H1 (cell line): ENCODE measurements at regions not wholly inside any gene's neighbourhood (a gene's known extent, or its start where the extent isn't known, plus 50 kb on each side); places are given as distances from the start of the nearest gene placed in this dataset.
A peak's percentile ranks its signal among the peaks of the same experiment; 100 is the strongest.

Source experiments
- CTCF ChIA-PET: fragments of 300-600 bp; sonication (Branson Sonifier 250); formaldehyde crosslinking; loops from one replicate; lab custom pipeline; 2021; ENCODE audit not compliant: partially characterized antibody; lab: Charles Lee
- POLR2A ChIA-PET: fragments of 300-600 bp; sonication (Branson Sonifier 250); formaldehyde crosslinking; loops from one replicate; lab custom pipeline; 2021; ENCODE audit warnings: inconsistent platforms; ENCODE audit not compliant: partially characterized antibody; lab: Charles Lee
- DNase-seq, 2 experiments: peaks; one replicate each; pipeline versions ENCODE4 v3.0.0 to v3.0.0-alpha.2; 2010 to 2022; ENCODE audit warnings: low spot score in 2 of 2, low read depth in 1 of 2, mixed read lengths in 1 of 2
- FAIRE-seq: peaks from 2 replicates; lab custom pipeline; 2011; peaks lifted over from hg19 to GRCh38; lab: Jason Lieb, UNC
- H2AFZ ChIP-seq: 2 replicates; pipeline ENCODE4 v1.8.1; 2012; ENCODE audit warnings: low read length, inconsistent platforms
- H2AK5ac ChIP-seq: 2 replicates; pipeline ENCODE4 v1.6.1; 2013; ENCODE audit warnings: low read depth, low read length
- H2BK120ac ChIP-seq: replicated peaks from 2 replicates; pipeline ENCODE3; 2013; ENCODE audit warnings: low read depth, low read length, inconsistent platforms
- H2BK12ac ChIP-seq: 2 replicates; pipeline ENCODE4 v1.6.1; 2013; ENCODE audit warnings: low read depth, low read length
- H2BK15ac ChIP-seq: 2 replicates; pipeline ENCODE4 v1.6.1; 2013; ENCODE audit warnings: low read length
- H2BK20ac ChIP-seq: 2 replicates; pipeline ENCODE4 v1.6.1; 2013; ENCODE audit warnings: low read length
- H2BK5ac ChIP-seq: 2 replicates; pipeline ENCODE4 v1.6.1; 2013; ENCODE audit warnings: low read depth, low read length
- H3K14ac ChIP-seq: 2 replicates; pipeline ENCODE4 v1.6.1; 2013; ENCODE audit warnings: inconsistent platforms; ENCODE audit not compliant: insufficient read length
- H3K18ac ChIP-seq: 2 replicates; pipeline ENCODE4 v1.6.1; 2013; ENCODE audit warnings: low read length; ENCODE audit errors: extremely low read depth
- H3K23ac ChIP-seq: 2 replicates; pipeline ENCODE4 v1.6.1; 2013; ENCODE audit warnings: inconsistent platforms; ENCODE audit not compliant: insufficient read length
- H3K23me2 ChIP-seq: 2 replicates; pipeline ENCODE4 v1.6.1; 2013; ENCODE audit warnings: low read depth, low read length
- H3K27ac ChIP-seq: 2 replicates; pipeline ENCODE4 v1.6.1; 2011; ENCODE audit warnings: low read depth, low read length, inconsistent platforms
- H3K27me3 ChIP-seq, 4 experiments: replicated peaks in 1 of 4; 1 replicate in 1 of 4; 2 replicates in 3 of 4; pipeline versions ENCODE4 v1.6.1 to v1.8.1; 2011 to 2013; ENCODE audit warnings: low read length in 3 of 4, mild to moderate bottlenecking in 3 of 4, inconsistent platforms in 2 of 4, mixed read lengths in 2 of 4, moderate library complexity in 1 of 4; ENCODE audit not compliant: control insufficient read depth in 3 of 4, insufficient read depth in 3 of 4; ENCODE audit errors: extremely low read depth in 1 of 4
- H3K36me3 ChIP-seq, 4 experiments: 2 replicates each; pipeline versions ENCODE4 v1.6.1 to v1.8.1; 2011 to 2013; ENCODE audit warnings: mild to moderate bottlenecking in 4 of 4, low read length in 3 of 4, moderate library complexity in 2 of 4, control low read depth in 1 of 4, inconsistent platforms in 1 of 4; ENCODE audit not compliant: insufficient read depth in 4 of 4, control insufficient read depth in 2 of 4
- H3K4ac ChIP-seq: replicated peaks from 2 replicates; pipeline ENCODE3; 2013; ENCODE audit warnings: low read length, low read depth, mixed read lengths, inconsistent platforms; ENCODE audit not compliant: insufficient read length
- H3K4me1 ChIP-seq, 4 experiments: replicated peaks in 1 of 4; 1 replicate in 1 of 4; 2 replicates in 3 of 4; pipeline versions ENCODE4 v1.6.1 to v1.8.1; 2011 to 2013; ENCODE audit warnings: low read length in 3 of 4, inconsistent platforms in 2 of 4, mixed read lengths in 1 of 4; ENCODE audit not compliant: insufficient read depth in 4 of 4, control insufficient read depth in 3 of 4
- H3K4me2 ChIP-seq, 2 experiments: 2 replicates each; pipeline versions ENCODE4 v1.6.1 to v1.8.1; 2011 to 2013; ENCODE audit warnings: low read depth in 2 of 2, low read length in 2 of 2, control low read depth in 1 of 2, inconsistent platforms in 1 of 2, mild to moderate bottlenecking in 1 of 2; ENCODE audit not compliant: insufficient read depth in 1 of 2
- H3K4me3 ChIP-seq, 4 experiments: fragments of 200-600, 300-600 bp in 1 of 4; sonication (generic), shearing (Covaris generic), sonication (Bioruptor Twin) in 1 of 4; 2 replicates each; pipeline versions ENCODE4 v1.5.1 to v1.8.1; 2011 to 2016; ENCODE audit warnings: low read length in 4 of 4, low read depth in 3 of 4, control low read depth in 2 of 4, inconsistent platforms in 2 of 4, mild to moderate bottlenecking in 2 of 4, mixed read lengths in 1 of 4, moderate library complexity in 1 of 4; ENCODE audit not compliant: insufficient read depth in 2 of 4; ENCODE audit errors: extremely low read depth in 1 of 4
- H3K56ac ChIP-seq: replicated peaks from 2 replicates; pipeline ENCODE3; 2013; ENCODE audit warnings: low read depth, mild to moderate bottlenecking, mixed read lengths, low read length, inconsistent platforms; ENCODE audit not compliant: insufficient read length
- H3K79me1 ChIP-seq: 2 replicates; pipeline ENCODE4 v1.6.1; 2013; ENCODE audit warnings: low read depth, low read length, control low read depth
- H3K79me2 ChIP-seq, 2 experiments: 2 replicates each; pipeline versions ENCODE4 v1.6.1 to v1.8.1; 2012 to 2013; ENCODE audit warnings: low read length in 2 of 2, mild to moderate bottlenecking in 2 of 2, inconsistent platforms in 1 of 2; ENCODE audit not compliant: insufficient read depth in 2 of 2, control insufficient read depth in 1 of 2
- H3K9ac ChIP-seq, 4 experiments: replicated peaks in 1 of 4; 1 replicate in 1 of 4; 2 replicates in 3 of 4; pipeline versions ENCODE4 v1.6.1 to v1.8.1; 2011 to 2013; ENCODE audit warnings: low read depth in 3 of 4, low read length in 3 of 4, control low read depth in 2 of 4, mild to moderate bottlenecking in 2 of 4, moderate library complexity in 2 of 4, inconsistent platforms in 1 of 4; ENCODE audit errors: extremely low read depth in 1 of 4
- H3K9me3 ChIP-seq, 2 experiments: 2 replicates each; pipeline versions ENCODE4 v1.6.1 to v1.8.1; 2012 to 2013; ENCODE audit warnings: mild to moderate bottlenecking in 2 of 2, moderate library complexity in 2 of 2, control low read depth in 1 of 2, inconsistent platforms in 1 of 2, low read depth in 1 of 2, low read length in 1 of 2, mixed read lengths in 1 of 2; ENCODE audit not compliant: insufficient read depth in 2 of 2
- H4K20me1 ChIP-seq, 2 experiments: replicated peaks in 1 of 2; 2 replicates each; pipeline versions ENCODE3 to v1.8.1; 2011 to 2013; ENCODE audit warnings: inconsistent platforms in 2 of 2, low read length in 2 of 2, mild to moderate bottlenecking in 1 of 2; ENCODE audit not compliant: insufficient read depth in 2 of 2, control insufficient read depth in 1 of 2
- H4K5ac ChIP-seq: 2 replicates; pipeline ENCODE4 v1.6.1; 2013; ENCODE audit warnings: low read length, low read depth, mixed read lengths, inconsistent platforms; ENCODE audit not compliant: insufficient read length
- H4K8ac ChIP-seq: 2 replicates; pipeline ENCODE4 v1.8.0; 2013; ENCODE audit warnings: mild to moderate bottlenecking, moderate library complexity, low read length, inconsistent platforms; ENCODE audit not compliant: insufficient read depth; ENCODE audit errors: extremely low read depth
- H4K91ac ChIP-seq: replicated peaks from 2 replicates; pipeline ENCODE3; 2013; ENCODE audit warnings: low read length, mixed read lengths, inconsistent platforms; ENCODE audit not compliant: insufficient read length
- BACH1 ChIP-seq: IDR thresholded peaks from 2 replicates; pipeline ENCODE4 v1.6.1; 2012; ENCODE audit warnings: low read length, improper control_type of control experiment
- CBX5 ChIP-seq: fragments of 300-800, 300-1000 bp; sonication (generic); IDR thresholded peaks from 2 replicates; pipeline ENCODE4 v1.7.1; 2016; ENCODE audit warnings: antibody characterized with exemption, low read length, low read depth
- CHD2 ChIP-seq: IDR thresholded peaks from 2 replicates; pipeline ENCODE4 v1.6.1; 2012; ENCODE audit warnings: low read length, improper control_type of control experiment
- CTBP2 ChIP-seq: IDR thresholded peaks from 2 replicates; pipeline ENCODE4 v1.7.0; 2011; ENCODE audit warnings: borderline replicate concordance, mild to moderate bottlenecking, moderate library complexity, mixed read lengths, low read length; ENCODE audit not compliant: insufficient read depth, insufficient read length
- EZH2 ChIP-seq: fragments of 200-600 bp; sonication (generic); IDR thresholded peaks from 2 replicates; pipeline ENCODE4 v1.7.1; 2012; ENCODE audit warnings: low read depth, mild to moderate bottlenecking, moderate library complexity, low read length, inconsistent platforms; ENCODE audit not compliant: severe bottlenecking
- FOSL1 ChIP-seq: IDR thresholded peaks from 2 replicates; pipeline ENCODE4 v1.6.1; 2011; ENCODE audit warnings: mild to moderate bottlenecking, low read depth, low read length, moderate library complexity; ENCODE audit not compliant: insufficient read depth
- KDM4A ChIP-seq: IDR thresholded peaks from one replicate; pipeline ENCODE4 v1.7.1; 2012; ENCODE audit warnings: low read depth, mild to moderate bottlenecking, moderate library complexity, low read length, inconsistent platforms; ENCODE audit not compliant: severe bottlenecking
- PHF8 ChIP-seq: fragments of 200-600 bp; sonication (generic); conservative IDR thresholded peaks from 2 replicates; pipeline ENCODE4 v1.7.1; 2012; ENCODE audit warnings: low read depth, mild to moderate bottlenecking, inconsistent platforms, low read length, moderate library complexity
- RAD21 ChIP-seq, 2 experiments: IDR thresholded peaks in 1 of 2; conservative IDR thresholded peaks in 1 of 2; 2 replicates each; pipeline ENCODE4 v1.6.1; 2011; ENCODE audit warnings: low read depth in 2 of 2, low read length in 2 of 2, improper control_type of control experiment in 1 of 2, inconsistent platforms in 1 of 2, mild to moderate bottlenecking in 1 of 2, moderate library complexity in 1 of 2
- SP2 ChIP-seq: IDR thresholded peaks from 2 replicates; pipeline ENCODE4 v1.6.1; 2012; ENCODE audit warnings: mild to moderate bottlenecking, low read length, inconsistent platforms
- USF2 ChIP-seq: IDR thresholded peaks from 2 replicates; pipeline ENCODE4 v1.6.1; 2011; ENCODE audit warnings: low read length, improper control_type of control experiment
- WGBS, 2 experiments: shearing (Covaris generic) in 1 of 2; methylation state at CpG; one replicate each; pipeline versions ENCODE4 v1.1.6 to v1.1.7; 2013 to 2015; ENCODE audit warnings: low lambda C conversion rate in 2 of 2, mixed read lengths in 2 of 2, inconsistent platforms in 1 of 2, low coverage in 1 of 2, missing lambda C conversion rate in 1 of 2; ENCODE audit not compliant: insufficient replicate concordance in 2 of 2, insufficient coverage in 1 of 2, insufficient read length in 1 of 2; ENCODE audit errors: extremely low coverage in 1 of 2, missing lambda C conversion rate in 1 of 2; 5-methylcytosine and 5-hydroxymethylcytosine counted together

- TF ChIP-seq SP2 (no peak), FOSL1 (no peak), USF2 (no peak), BACH1 (no peak), RAD21 (IDR thresholded peaks at IDR 0.05 in 1 of 2, conservative IDR thresholded peaks at IDR 0.05 in 1 of 2; ENCODE audit: low read depth in 2 of 2, low read length in 2 of 2) (no peak), CHD2 (no peak), EZH2 (no peak), CTBP2 (no peak), KDM4A (no peak), PHF8 (no peak), CBX5 (no peak)
- H2BK15ac ChIP-seq, result no peak overlapping the region
- peaks cover 0 to 2% of the 10 kb centered on the region in 2 experiments; a peak in 1 of 4 replicates for H3K9me3 ChIP-seq
- peak overlapping the region; percentile 73; the same call in 1 of the 2 replicates for H4K8ac ChIP-seq
- FAIRE-seq (no peak), DNase-seq (no peak)
- H2AK5ac ChIP-seq, result no peak overlapping the region
- H3K27ac ChIP-seq, result no peak overlapping the region
- no peak overlapping the region for H3K4me2 ChIP-seq
- H2BK5ac ChIP-seq, result no peak overlapping the region
- no peak overlapping the region for H2BK20ac ChIP-seq
- ChIA-PET CTCF (interaction anchor here (0.9 to 1.4 kb wide), 2 partner anchors 117 to 148 kb away, joined by 3 to 4 read pairs; no protein-coding TSS in a partner anchor), POLR2A (no interaction called here)
- H3K4ac ChIP-seq, result no peak overlapping the region
- no peaks in the 10 kb centered on the region; a peak in 1 of 7 replicates for H3K27me3 ChIP-seq
- no peak overlapping the region for H2AFZ ChIP-seq
- H3K23ac ChIP-seq, result no peak overlapping the region
- WGBS, 2 experiments, result 91% methylated on average over 10 of the region's 10 CpGs; no CpG with 5 or more reads in 1 of the 2 experiments
- no peak overlapping the region for H2BK120ac ChIP-seq
- no peak overlapping the region for H3K56ac ChIP-seq
- H4K5ac ChIP-seq, result no peak overlapping the region
- H3K4me1 ChIP-seq, result peaks cover 0 to 8% (median 5%) of the 10 kb centered on the region in 4 experiments; a peak in 3 of 7 replicates
- no peaks in the 10 kb centered on the region for H3K79me1 ChIP-seq
- H3K79me2 ChIP-seq, result no peaks in the 10 kb centered on the region
- peaks cover 0 to 7% of the 10 kb centered on the region in 2 experiments for H4K20me1 ChIP-seq
- peaks cover 7% of the 10 kb centered on the region; the same call in 1 of the 2 replicates for H3K23me2 ChIP-seq
- no peak overlapping the region for H3K9ac ChIP-seq
- no peak overlapping the region for H3K18ac ChIP-seq
- no peak overlapping the region for H3K4me3 ChIP-seq
- H4K91ac ChIP-seq, result no peak overlapping the region
- no peak overlapping the region for H3K14ac ChIP-seq
- no peaks in the 10 kb centered on the region for H3K36me3 ChIP-seq
- no peak overlapping the region for H2BK12ac ChIP-seq
Measured at GRCh38 chr13:20344836-20345490, 112.8 kb upstream of the GJB6 start.
